CD4-positive, alpha-beta T cell treated with Interleukin-2 at 100 ng/mL for 4 hours (primary cell): ENCODE measurements at regions not wholly inside any gene's neighbourhood (a gene's known extent, or its start where the extent isn't known, plus 50 kb on each side); places are given as distances from the start of the nearest gene placed in this dataset.

ENCODE experiments used
- DNase-seq: peaks from one replicate; pipeline ENCODE4 v3.0.0-alpha.2; 2020; ENCODE audit warnings: low spot score

GRCh38 chr1:38718031-38718430 is 141.5 kb downstream of the RRAGC start:
- no peak for DNase-seq

GRCh38 chr1:38716229-38716628 is 143.3 kb downstream of the RRAGC start:
- DNase-seq: no peak

- DNase-seq: no peak
These were observed 144.2 kb downstream of the RRAGC start for GRCh38 chr1:38715415-38715814.

GRCh38 chr1:38712046-38712445 is 147.5 kb downstream of the RRAGC start:
- no peak for DNase-seq

GRCh38 chr1:38708701-38709258 is 150.8 kb downstream of the RRAGC start:
- no peak for DNase-seq

GRCh38 chr1:38701088-38701487 is 158.5 kb downstream of the RRAGC start:
- no peak for DNase-seq

GRCh38 chr1:38700077-38700470 is 159.5 kb downstream of the RRAGC start:
- DNase-seq: no peak

- DNase-seq: no peak
These were observed 160.1 kb downstream of the RRAGC start for GRCh38 chr1:38699330-38700076.

GRCh38 chr1:38697387-38697786 is 162.2 kb downstream of the RRAGC start:
- DNase-seq: no peak

- DNase-seq: no peak
These were observed 163.2 kb downstream of the RRAGC start for GRCh38 chr1:38696371-38696770.

- no peak for DNase-seq
These were observed 165.8 kb downstream of the RRAGC start for GRCh38 chr1:38693759-38694158.

GRCh38 chr1:38693031-38693430 is 166.5 kb downstream of the RRAGC start:
- no peak for DNase-seq

GRCh38 chr1:38690790-38691449 is 168.7 kb downstream of the RRAGC start:
- DNase-seq: no peak

- DNase-seq: no peak
These were observed 172.7 kb downstream of the RRAGC start for GRCh38 chr1:38686927-38687255.

GRCh38 chr1:38686167-38686926 is 173.2 kb downstream of the RRAGC start:
- DNase-seq: no peak

- no peak for DNase-seq
These were observed 174.2 kb downstream of the RRAGC start for GRCh38 chr1:38685388-38685787.

GRCh38 chr1:38680801-38681510 is 178.6 kb downstream of the RRAGC start:
- no peak for DNase-seq

GRCh38 chr1:38677756-38678155 is 181.8 kb downstream of the RRAGC start:
- no peak for DNase-seq

GRCh38 chr1:38677311-38677710 is 182.3 kb downstream of the RRAGC start:
- DNase-seq: no peak

- DNase-seq: no peak
These were observed 186.9 kb downstream of the RRAGC start for GRCh38 chr1:38672692-38673091.

GRCh38 chr1:38671221-38671620 is 188.4 kb downstream of the RRAGC start:
- no peak for DNase-seq

GRCh38 chr1:38670544-38671122 is 188.9 kb downstream of the RRAGC start:
- DNase-seq: no peak
